ENCODE measurements at regions not wholly inside any gene's neighbourhood (a gene's known extent, or its start where the extent isn't known, plus 50 kb on each side); places are given as distances from the start of the nearest gene placed in this dataset.
"Not testable (repeated sequence)": the region's sequence is repeated elsewhere in the genome, so short reads cannot be mapped to it uniquely, and the experiment has no call there.

DNA sequence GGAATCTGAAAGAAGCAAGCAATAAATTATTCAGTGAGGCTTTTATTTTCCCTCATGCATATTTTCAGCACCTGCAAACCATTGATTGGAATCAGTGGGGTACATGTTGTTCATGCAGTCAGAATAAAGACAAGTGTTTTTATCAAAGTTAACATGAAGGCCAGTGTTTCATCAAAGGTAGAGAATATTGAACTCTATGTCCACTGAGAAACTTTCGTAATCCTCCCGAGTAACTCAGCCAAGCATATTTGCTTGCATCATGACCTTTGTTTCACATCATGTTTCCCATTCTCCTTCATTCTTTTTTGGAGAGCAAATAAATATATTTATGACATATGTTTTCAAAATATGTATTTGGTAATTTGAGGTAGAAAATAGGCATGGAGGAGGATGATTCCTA, 663.1 kb downstream of the SH2D4B start:
- no peak for DNase-seq (ENCODE audit: extremely low read depth in 1 of 2, low read depth in 1 of 2)

DNA sequence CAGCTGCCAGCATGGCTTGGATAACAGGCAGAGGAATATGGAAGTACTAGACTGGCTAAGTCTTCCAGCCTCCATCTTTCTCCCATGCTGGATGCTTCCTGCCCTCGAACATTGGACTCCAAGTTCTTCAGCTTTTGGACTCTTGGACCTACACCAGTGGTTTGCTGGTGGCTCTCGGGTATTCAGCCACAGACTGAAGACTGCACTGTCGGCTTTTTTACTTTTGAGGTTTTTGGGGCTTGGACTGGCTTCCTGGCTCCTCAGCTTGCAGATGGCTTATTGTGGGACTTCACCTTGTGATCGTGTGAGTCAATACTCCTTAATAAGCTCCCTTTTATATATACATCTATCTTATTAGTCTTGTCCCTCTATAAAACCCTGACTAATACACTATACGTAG, 667.6 kb upstream of the NRG3 start:
- DNase-seq (ENCODE audit: extremely low read depth in 1 of 2, low read depth in 1 of 2) = not testable (repeated sequence)

DNA sequence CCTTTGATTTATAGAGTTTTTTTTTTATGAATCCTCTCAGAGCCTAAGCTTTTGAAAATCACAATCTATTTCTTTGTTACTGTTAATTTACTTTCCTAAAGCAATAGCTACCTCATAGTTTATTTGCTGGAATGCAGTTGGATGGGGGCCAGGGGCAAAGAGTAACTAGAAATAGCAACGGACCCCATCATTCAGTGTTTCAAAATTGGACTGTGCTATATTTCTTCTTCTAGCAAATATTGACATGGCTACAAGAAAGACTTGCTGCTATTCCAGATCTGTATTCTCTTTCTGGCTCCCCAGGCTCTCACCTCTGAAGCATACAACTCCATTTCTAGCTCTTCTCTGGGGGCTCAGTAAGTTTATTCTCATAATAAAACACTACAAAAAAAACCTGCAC, 661.6 kb upstream of the NRG3 start:
- DNase-seq (ENCODE audit: extremely low read depth in 1 of 2, low read depth in 1 of 2) = no peak

DNA sequence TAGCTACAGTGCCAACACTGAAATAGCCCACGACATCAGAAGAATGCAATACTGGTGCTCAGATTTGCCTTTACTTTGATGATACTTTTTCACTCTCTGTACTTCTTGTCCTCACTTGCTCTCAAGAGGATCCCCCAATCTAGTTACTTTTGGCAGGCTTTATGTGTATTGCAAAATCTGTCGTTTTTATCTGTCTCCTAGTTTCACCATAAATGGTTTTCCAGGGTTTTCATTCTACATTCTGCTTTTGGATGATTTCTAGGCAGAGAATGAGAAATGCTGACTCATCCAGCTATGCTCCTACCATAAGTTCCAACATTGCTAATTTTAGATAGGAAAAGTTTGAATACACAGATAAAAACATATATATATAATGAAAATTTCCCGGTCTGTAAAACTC, 659.5 kb upstream of the NRG3 start:
- no peak for DNase-seq (ENCODE audit: extremely low read depth in 1 of 2, low read depth in 1 of 2)

GRCh38 chr10:81216949-81217348, 658.0 kb upstream of the NRG3 start:
- DNase-seq (ENCODE audit: extremely low read depth in 1 of 2, low read depth in 1 of 2) = no peak

- DNase-seq (ENCODE audit: extremely low read depth in 1 of 2, low read depth in 1 of 2) = no peak
These were observed 656.7 kb upstream of the NRG3 start for GRCh38 chr10:81218307-81218706.

DNA sequence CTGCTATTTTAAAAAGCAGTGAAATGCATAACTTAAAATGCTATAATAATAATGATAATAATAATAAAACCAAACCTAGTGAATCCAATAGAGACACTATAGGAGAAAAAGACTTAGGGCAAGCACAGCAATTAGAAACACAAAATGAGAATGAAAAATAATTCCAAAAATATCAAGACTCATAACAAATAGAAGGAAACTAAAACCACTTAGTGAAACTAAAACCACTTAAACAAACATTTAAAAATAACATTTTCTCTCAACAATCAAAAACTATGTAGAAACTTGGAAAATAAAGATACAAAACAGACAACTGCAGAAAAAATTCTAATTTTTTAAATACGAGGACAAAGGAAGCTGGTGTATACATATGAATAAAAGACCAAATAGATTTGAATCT, 655.2 kb upstream of the NRG3 start:
- DNase-seq (ENCODE audit: extremely low read depth in 1 of 2, low read depth in 1 of 2) = no peak

DNA sequence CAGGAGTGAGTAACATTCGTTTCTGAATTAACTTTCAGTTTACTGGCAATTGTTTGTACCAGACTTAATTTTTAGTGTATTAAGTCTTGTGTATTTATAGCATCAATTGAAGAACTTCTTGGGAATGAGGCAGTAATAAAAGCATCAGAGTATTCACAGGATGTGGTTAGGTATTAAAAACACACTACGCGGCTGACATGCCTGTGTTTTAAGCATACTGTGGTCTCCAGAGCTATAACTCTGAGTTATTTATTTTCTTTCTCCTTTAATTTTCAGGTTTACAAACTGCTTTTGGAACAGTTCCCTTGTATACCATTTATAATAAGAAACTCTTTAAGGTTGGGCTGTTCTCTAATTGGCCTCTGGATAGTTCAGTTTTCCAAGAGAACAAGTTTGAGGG, 626.1 kb upstream of the NRG3 start:
- no peak for DNase-seq (ENCODE audit: extremely low read depth in 1 of 2, low read depth in 1 of 2)

GRCh38 chr10:81251457-81252115, 623.4 kb upstream of the NRG3 start:
- no peak for DNase-seq (ENCODE audit: extremely low read depth in 1 of 2, low read depth in 1 of 2)

GRCh38 chr10:81264991-81265390, 610.0 kb upstream of the NRG3 start:
- DNase-seq (ENCODE audit: extremely low read depth in 1 of 2, low read depth in 1 of 2) = not testable (repeated sequence)

DNA sequence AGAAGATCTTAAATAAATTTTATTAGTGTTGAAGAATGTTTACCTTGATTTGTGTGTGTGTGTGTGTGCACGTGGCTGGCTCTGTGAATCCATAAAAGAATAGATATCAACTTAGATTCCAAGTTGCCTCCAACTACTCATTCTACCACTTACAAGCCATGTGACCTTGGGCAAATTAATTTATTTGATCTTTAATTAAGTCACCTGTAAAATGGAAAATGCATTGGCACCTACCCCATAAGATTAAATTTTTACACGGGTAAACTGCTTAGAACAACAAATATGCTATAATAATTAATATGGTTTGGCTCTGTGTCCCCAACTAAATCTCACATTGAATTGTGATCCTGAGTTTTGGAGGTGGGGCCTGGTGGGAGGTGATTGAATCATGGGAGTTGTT, 604.9 kb upstream of the NRG3 start:
- no peak for DNase-seq (ENCODE audit: extremely low read depth in 1 of 2, low read depth in 1 of 2)

GRCh38 chr10:81280497-81281479, 594.2 kb upstream of the NRG3 start:
- DNase-seq (ENCODE audit: extremely low read depth in 1 of 2, low read depth in 1 of 2) = no peak

DNA sequence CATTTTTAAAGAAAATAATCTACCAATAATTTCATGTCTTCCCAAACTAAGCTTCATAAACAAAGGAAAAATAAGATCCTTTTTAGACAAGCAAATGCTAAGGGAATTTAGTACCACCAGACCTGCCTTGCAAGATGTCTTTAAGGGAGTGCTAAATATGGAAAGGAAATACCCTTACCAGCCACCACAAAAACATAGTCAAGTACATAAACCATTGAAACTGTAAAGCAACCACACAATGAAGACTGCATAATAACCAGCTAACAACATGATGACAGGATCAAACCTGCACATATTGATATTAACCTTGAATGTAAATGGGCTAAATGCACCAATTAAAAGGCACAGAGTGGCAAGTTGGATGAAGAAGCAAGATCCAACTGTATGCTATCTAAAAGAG, 586.5 kb upstream of the NRG3 start:
- no peak for DNase-seq (ENCODE audit: extremely low read depth in 1 of 2, low read depth in 1 of 2)

GRCh38 chr10:81297292-81297691, 577.7 kb upstream of the NRG3 start:
- DNase-seq (ENCODE audit: extremely low read depth in 1 of 2, low read depth in 1 of 2) = no peak

DNA sequence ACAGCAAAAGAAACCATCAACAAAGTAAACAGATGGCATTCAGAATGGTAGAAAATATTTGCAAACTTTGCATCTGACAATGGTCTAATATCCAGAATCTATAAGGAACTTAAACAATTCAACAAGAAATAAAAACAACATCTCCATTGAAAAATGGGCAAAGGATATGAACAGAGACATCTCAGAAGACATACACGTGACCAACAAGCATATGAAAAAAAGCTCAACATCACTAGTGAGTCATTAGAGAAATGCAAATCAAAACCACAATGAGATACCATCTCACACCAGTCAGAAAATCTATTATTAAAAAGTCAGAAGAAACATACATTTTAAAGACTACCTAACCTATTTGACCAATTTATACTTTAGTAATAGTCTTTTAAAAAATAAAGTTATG, 571.3 kb upstream of the NRG3 start:
- no peak for DNase-seq (ENCODE audit: extremely low read depth in 1 of 2, low read depth in 1 of 2)

GRCh38 chr10:81306971-81307782, 567.8 kb upstream of the NRG3 start:
- no peak for DNase-seq (ENCODE audit: extremely low read depth in 1 of 2, low read depth in 1 of 2)

DNA sequence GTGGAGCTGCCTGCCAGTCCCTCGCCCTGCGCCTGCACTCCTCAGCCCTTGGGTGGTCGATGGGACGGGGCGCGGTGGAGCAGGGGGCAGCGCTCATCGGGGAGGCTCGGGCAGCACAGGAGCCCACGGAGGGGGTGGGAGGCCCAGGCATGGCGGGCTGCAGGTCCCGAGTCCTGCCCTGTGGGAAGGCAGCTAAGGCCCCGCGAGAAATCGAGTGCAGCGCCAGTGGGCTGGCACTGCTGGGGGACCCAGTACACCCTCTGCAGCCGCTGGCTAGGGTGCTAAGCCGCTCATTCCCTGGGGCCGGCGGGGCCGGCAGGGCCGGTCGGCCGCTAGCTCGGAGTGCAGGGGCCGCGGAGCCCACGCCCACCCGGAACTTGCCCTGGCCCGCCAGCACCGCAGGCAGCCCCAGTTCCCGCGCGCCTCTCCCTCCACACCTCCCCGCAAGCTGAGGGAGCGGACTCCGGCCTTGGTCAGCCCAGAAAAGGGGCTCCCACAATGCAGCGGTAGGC, 565.9 kb upstream of the NRG3 start:
- DNase-seq (ENCODE audit: extremely low read depth in 1 of 2, low read depth in 1 of 2) = no peak

DNA sequence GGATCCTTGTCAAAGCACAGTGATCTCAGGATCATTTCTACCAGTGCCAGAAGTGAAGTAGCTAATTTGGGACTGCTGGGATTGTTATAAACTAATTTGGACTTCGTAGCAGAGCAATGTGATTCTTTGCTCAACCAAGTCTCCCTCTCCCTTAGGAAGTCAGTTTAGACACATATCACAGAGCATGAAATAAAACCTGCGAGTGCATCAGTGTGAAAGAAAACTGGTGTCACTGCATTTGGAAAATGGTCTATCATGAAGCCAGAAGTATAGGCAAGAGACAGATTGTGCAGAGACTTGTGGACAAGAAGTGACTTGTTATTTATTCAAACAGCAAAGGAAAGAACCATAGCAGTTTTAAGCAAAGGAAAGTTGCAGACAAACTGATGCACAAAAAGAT, 560.5 kb upstream of the NRG3 start:
- no peak for DNase-seq (ENCODE audit: extremely low read depth in 1 of 2, low read depth in 1 of 2)

GRCh38 chr10:81315026-81315425, 560.0 kb upstream of the NRG3 start:
- no peak for DNase-seq (ENCODE audit: extremely low read depth in 1 of 2, low read depth in 1 of 2)

GRCh38 chr10:81348003-81348402, 527.0 kb upstream of the NRG3 start:
- DNase-seq (ENCODE audit: extremely low read depth in 1 of 2, low read depth in 1 of 2) = no peak

DNA sequence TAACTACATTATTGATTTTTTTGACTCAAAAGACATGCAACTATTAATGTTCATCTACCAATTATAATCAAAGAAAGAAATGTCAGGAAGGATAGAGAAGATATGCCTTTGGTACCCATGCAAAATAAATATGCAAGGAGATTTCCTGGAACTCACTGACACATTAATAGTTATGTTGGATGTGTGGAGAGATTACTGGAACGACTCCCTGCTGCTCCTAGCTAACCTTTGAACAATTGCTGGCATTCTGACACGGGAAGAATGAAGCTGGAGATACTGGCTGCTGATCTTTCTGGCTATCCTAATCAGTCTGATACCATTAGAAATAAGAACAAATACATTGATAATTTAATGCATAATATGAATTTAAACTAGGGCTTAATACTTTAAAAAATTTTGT, 507.9 kb upstream of the NRG3 start:
- no peak for DNase-seq (ENCODE audit: extremely low read depth in 1 of 2, low read depth in 1 of 2)
